ENCODE measurements at regions not wholly inside any gene's neighbourhood (a gene's known extent, or its start where the extent isn't known, plus 50 kb on each side); places are given as distances from the start of the nearest gene placed in this dataset.

GRCh38 chr20:34172926-34173325 is 60.9 kb upstream of the EIF2S2 start:
- no peak for TF ChIP-seq EGR1 (IDR thresholded peaks at IDR 0.05)
- no peak for TF ChIP-seq EP300 (IDR thresholded peaks at IDR 0.05; ENCODE audit: borderline replicate concordance)
- TF ChIP-seq TCF12 (IDR thresholded peaks at IDR 0.05; ENCODE audit: low read depth): no peak
- TF ChIP-seq RAD21 (IDR thresholded peaks at IDR 0.05; ENCODE audit: low read depth): no peak
- TF ChIP-seq ZBTB7A (IDR thresholded peaks at IDR 0.05; ENCODE audit: low read depth): no peak
- no peak for TF ChIP-seq FOXM1 (IDR thresholded peaks at IDR 0.05; ENCODE audit: borderline replicate concordance, low read depth)
- TF ChIP-seq REST (IDR thresholded peaks at IDR 0.05; ENCODE audit: low read depth): no peak

- TF ChIP-seq TEAD4 (IDR thresholded peaks at IDR 0.05) (no peak), NFIC (IDR thresholded peaks at IDR 0.05) (no peak), RAD21 (IDR thresholded peaks at IDR 0.05; ENCODE audit: low read depth) (no peak), EGR1 (IDR thresholded peaks at IDR 0.05) (no peak), FOXM1 (IDR thresholded peaks at IDR 0.05; ENCODE audit: borderline replicate concordance, low read depth) (no peak), EP300 (IDR thresholded peaks at IDR 0.05; ENCODE audit: borderline replicate concordance) (no peak), REST (IDR thresholded peaks at IDR 0.05; ENCODE audit: low read depth) (no peak), TCF12 (IDR thresholded peaks at IDR 0.05; ENCODE audit: low read depth) (no peak), CEBPB (IDR thresholded peaks at IDR 0.05) (no peak), CREB1 (IDR thresholded peaks at IDR 0.05; ENCODE audit: low read depth) (no peak), USF1 (IDR thresholded peaks at IDR 0.05) (no peak), ZBTB7A (IDR thresholded peaks at IDR 0.05; ENCODE audit: low read depth) (no peak), YY1 (IDR thresholded peaks at IDR 0.05; ENCODE audit: low read depth) (no peak), MAX (IDR thresholded peaks at IDR 0.05) (no peak), TAF1 (IDR thresholded peaks at IDR 0.05; ENCODE audit: low read depth) (no peak)
Observed at GRCh38 chr20:34175079-34175478, 63.0 kb upstream of the EIF2S2 start.

- no peak for TF ChIP-seq RAD21 (IDR thresholded peaks at IDR 0.05; ENCODE audit: low read depth)
- no peak for TF ChIP-seq TCF12 (IDR thresholded peaks at IDR 0.05; ENCODE audit: low read depth)
- TF ChIP-seq MAX (IDR thresholded peaks at IDR 0.05): no peak
- no peak for TF ChIP-seq FOXM1 (IDR thresholded peaks at IDR 0.05; ENCODE audit: borderline replicate concordance, low read depth)
- no peak for TF ChIP-seq TAF1 (IDR thresholded peaks at IDR 0.05; ENCODE audit: low read depth)
- no peak for TF ChIP-seq EGR1 (IDR thresholded peaks at IDR 0.05)
- TF ChIP-seq CREB1 (IDR thresholded peaks at IDR 0.05; ENCODE audit: low read depth): no peak
- no peak for TF ChIP-seq TEAD4 (IDR thresholded peaks at IDR 0.05)
- no peak for TF ChIP-seq ZBTB7A (IDR thresholded peaks at IDR 0.05; ENCODE audit: low read depth)
- no peak for TF ChIP-seq USF1 (IDR thresholded peaks at IDR 0.05)
- TF ChIP-seq YY1 (IDR thresholded peaks at IDR 0.05; ENCODE audit: low read depth): no peak
Observed at GRCh38 chr20:34175879-34176278, 63.8 kb upstream of the EIF2S2 start.

GRCh38 chr20:34177052-34177451 is 64.2 kb upstream of the ASIP start:
- TF ChIP-seq USF1 (IDR thresholded peaks at IDR 0.05): no peak
- TF ChIP-seq YY1 (IDR thresholded peaks at IDR 0.05; ENCODE audit: low read depth): no peak
- no peak for TF ChIP-seq ZBTB7A (IDR thresholded peaks at IDR 0.05; ENCODE audit: low read depth)
- no peak for TF ChIP-seq TAF1 (IDR thresholded peaks at IDR 0.05; ENCODE audit: low read depth)
- TF ChIP-seq CEBPB (IDR thresholded peaks at IDR 0.05): no peak
- no peak for TF ChIP-seq MAX (IDR thresholded peaks at IDR 0.05)
- TF ChIP-seq TCF12 (IDR thresholded peaks at IDR 0.05; ENCODE audit: low read depth): no peak
- no peak for TF ChIP-seq NFIC (IDR thresholded peaks at IDR 0.05)

- no peak for TF ChIP-seq CREB1 (IDR thresholded peaks at IDR 0.05; ENCODE audit: low read depth)
- TF ChIP-seq CEBPB (IDR thresholded peaks at IDR 0.05): no peak
- TF ChIP-seq FOXM1 (IDR thresholded peaks at IDR 0.05; ENCODE audit: borderline replicate concordance, low read depth): no peak
- no peak for TF ChIP-seq MAX (IDR thresholded peaks at IDR 0.05)
- no peak for TF ChIP-seq USF1 (IDR thresholded peaks at IDR 0.05)
- no peak for TF ChIP-seq EP300 (IDR thresholded peaks at IDR 0.05; ENCODE audit: borderline replicate concordance)
- no peak for TF ChIP-seq RAD21 (IDR thresholded peaks at IDR 0.05; ENCODE audit: low read depth)
- no peak for TF ChIP-seq ZBTB7A (IDR thresholded peaks at IDR 0.05; ENCODE audit: low read depth)
- TF ChIP-seq TCF12 (IDR thresholded peaks at IDR 0.05; ENCODE audit: low read depth): no peak
- TF ChIP-seq EGR1 (IDR thresholded peaks at IDR 0.05): no peak
- no peak for TF ChIP-seq YY1 (IDR thresholded peaks at IDR 0.05; ENCODE audit: low read depth)
- no peak for TF ChIP-seq NFIC (IDR thresholded peaks at IDR 0.05)
- no peak for TF ChIP-seq TEAD4 (IDR thresholded peaks at IDR 0.05)
- TF ChIP-seq REST (IDR thresholded peaks at IDR 0.05; ENCODE audit: low read depth): no peak
- no peak for TF ChIP-seq TAF1 (IDR thresholded peaks at IDR 0.05; ENCODE audit: low read depth)
Observed at GRCh38 chr20:34179637-34180360, 61.4 kb upstream of the ASIP start.
